Mesenteric fat pad (tissue), 1 donor: ENCODE measurements at regions not wholly inside any gene's neighbourhood (a gene's known extent, or its start where the extent isn't known, plus 50 kb on each side); places are given as distances from the start of the nearest gene placed in this dataset.
"Not testable (repeated sequence)": the region's sequence is repeated elsewhere in the genome, so short reads cannot be mapped to it uniquely, and the experiment has no call there.

Experiments used
- DNase-seq: peaks from one replicate; pipeline ENCODE4 v3.0.0-alpha.2; 2020; ENCODE audit warnings: low spot score
- donor health status: DM: yes; HTN: yes; CAD: no.

DNA sequence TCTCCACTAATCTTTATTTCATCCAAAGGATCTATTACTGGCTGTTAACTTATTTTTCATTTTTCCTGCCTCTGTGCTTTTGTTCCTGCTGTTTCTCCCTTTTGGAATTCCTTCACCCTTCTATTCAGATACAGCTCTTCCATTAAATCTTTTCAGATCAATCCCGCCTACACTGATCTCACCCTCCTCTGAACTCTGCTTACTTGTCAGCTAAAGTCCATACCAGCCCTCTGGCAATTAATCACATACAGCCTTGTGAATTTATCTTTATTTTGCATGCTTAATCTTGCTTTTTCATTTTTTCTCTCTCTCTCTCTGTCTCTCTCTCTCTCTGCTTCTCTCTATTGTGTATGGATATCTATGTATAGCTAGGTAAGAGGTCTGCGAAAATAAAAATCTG lies 100.8 kb upstream of the UMPS start:
- DNase-seq: no peak

DNA sequence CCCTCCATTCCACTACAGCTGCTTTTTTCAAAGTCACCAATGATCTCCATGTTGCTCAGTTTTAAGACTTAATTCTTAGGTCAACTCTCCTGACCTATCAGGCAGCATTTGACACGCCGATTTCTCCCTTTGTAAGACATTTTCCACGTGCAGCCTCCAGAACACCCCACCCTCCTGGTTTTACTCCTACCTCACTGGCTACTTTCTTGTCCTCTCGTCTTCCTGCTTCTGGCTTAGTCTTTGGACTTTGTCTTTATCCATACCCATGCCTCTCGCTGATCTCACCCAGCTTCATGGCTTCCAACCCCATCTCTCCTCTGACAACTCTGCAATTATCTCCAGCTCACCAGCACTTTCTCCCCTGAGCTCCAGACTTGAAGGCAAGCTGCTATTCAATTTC lies 99.3 kb upstream of the UMPS start:
- no peak for DNase-seq

DNA sequence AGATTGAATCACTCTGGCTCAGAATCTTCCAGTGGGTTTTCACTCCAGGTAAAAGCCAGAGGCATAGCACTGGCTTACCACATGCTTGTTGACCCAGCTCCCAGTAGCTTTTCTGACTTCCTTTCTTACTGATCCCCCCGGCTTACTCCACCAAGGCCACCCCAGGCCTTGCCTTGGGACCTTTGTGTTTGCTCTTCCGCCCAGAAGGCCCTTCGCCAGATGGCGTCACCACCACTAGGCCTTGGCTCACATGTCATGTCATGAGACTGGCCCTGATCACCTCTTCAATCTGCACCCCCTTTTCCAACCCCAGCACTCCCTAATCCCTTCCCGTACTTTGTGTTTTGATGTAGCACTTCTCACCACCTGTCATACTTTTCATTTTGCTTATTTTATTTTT lies 98.5 kb upstream of the UMPS start:
- no peak for DNase-seq

GRCh38 chr3:124632566-124633140 lies 97.6 kb upstream of the UMPS start:
- DNase-seq: no peak

DNA sequence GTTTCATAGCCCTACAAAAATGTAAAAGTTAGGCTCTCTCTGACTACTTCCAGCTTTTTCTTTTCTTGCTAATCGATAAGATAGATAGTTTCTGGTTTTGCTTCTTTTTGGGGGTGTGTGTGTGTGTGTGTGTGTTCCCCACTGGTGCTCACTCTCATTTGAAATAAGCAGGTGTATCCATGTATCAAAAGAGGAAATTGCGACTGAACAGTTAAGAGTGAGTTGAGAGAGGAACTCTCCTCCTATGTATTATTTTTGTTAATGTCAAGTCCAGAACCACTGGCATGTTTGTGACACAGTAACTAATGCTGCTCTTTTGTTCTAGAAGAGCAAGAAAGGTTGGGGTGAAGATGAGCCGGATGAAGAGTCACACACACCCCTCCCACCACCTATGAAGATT lies 96.7 kb upstream of the UMPS start:
- no peak for DNase-seq

DNA sequence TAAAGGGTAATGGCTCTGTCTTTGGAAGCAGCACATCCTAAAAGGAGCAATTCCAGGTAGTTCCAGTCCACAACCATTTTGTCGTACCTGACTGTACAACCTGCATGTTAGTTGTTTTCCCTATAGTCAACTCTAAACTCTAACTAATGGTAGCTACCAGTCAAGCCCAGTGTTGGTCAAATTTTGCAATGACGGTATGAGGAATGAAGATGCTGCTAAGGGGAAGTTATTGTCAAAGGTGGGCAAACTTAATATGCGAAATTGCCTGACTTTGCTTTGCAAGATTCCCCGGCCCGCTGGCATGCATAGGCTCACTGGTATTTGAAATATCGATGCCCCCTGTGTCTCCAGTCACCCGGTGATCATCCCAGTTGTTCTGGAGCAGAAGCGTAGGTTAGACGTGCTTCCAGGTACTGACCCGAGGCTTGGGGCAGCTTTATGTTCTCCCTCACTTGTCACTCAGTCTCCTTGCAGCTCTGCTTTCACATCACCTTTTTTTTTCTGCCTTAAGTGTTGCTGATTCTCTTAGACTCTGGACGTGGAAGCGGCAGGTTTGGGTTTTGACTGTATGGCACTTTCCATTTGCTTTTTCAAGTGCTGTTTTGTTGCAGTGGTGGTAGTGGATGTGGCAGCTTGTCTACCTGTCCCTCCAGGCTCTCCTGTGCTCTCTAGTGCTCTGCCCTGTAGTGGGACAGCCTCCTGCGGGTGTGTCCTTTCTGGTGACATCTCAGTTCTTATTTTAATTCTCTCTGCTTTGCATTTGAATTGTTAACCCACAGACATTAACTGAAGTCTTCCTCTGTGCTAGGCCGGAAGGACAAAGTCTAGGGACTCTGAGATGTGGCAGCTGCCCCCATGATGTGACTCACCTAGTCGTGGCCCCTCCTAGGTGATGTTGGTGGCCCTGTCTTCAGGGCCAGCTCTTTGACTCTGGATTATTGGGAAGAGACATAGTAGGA lies 95.8 kb upstream of the UMPS start:
- DNase-seq: no peak

- DNase-seq: no peak
Observed at GRCh38 chr3:124635169-124635539, 95.1 kb upstream of the UMPS start.

DNA sequence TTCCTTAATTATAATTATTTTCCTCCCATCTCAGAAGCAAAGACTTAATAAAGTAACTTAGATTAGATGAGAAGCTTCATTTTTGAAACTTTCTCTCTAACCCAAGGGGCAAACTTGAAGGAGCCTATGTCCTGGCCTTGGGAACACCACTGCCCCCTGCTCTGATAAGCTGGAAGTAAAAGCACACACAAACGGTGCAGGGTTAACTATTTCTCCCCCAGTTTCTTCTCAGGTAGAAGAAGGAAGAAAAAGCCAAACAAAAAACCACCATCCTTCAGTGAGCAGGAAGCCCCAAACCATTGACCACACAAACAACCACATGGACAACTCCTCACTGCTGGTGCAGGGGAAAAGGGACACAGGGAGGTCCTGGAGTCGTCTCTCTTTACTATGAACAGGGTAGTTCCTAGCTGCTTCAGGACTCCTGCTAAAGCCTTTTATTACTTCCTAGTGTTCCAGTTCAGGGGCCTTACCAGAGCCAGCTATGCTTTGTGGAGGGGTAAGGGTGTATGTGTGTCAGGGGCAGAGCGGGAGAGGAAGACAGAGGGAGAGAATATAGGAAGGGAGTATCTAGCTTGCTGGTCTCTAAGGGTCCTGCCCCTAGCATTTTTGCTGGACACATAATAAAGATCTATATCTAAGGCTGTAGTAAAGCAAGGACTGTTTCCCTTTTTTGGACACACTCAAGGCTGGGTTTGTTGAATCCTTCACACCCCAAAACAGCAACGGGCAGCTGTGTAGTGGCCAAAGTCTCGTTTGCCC lies 94.0 kb upstream of the UMPS start:
- DNase-seq: no peak

- DNase-seq: no peak
Observed at GRCh38 chr3:124636863-124637296, 93.4 kb upstream of the UMPS start.

- DNase-seq: no peak
Observed at GRCh38 chr3:124639406-124640237, 90.6 kb upstream of the UMPS start.

DNA sequence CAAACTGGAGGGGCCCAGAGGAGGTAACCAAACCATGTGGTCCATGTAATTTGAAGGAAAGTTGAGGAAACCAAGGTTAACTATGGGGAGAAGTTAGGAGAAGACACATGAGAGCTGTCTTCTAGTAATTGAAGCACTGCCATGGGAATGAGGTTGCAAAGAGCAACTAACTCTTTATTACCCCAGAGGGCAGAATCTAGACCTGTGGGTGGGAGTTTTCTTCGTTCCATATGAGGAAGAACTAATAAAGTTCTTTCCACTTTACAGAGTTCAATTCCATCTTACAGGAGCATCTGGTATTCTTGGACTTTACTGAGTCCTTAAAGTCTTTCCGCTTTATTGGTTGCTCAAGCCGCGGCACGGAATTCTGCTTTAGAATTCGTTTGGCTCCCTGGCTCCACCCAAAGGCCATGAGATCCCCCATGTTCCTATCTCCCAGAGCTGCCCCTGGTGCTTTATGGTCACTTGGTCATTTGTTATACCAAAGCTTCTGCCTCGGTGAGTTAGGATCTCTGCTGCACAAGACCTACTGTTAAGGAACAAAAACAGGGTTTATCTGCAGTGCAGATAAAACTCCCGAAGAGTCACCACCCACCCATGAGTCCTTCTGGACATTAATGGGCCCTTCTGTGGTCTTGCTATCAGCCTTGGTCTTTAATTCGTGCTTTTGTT lies 89.5 kb upstream of the UMPS start:
- DNase-seq: no peak

- DNase-seq: no peak
Observed at GRCh38 chr3:124643453-124643852, 86.8 kb upstream of the UMPS start.

DNA sequence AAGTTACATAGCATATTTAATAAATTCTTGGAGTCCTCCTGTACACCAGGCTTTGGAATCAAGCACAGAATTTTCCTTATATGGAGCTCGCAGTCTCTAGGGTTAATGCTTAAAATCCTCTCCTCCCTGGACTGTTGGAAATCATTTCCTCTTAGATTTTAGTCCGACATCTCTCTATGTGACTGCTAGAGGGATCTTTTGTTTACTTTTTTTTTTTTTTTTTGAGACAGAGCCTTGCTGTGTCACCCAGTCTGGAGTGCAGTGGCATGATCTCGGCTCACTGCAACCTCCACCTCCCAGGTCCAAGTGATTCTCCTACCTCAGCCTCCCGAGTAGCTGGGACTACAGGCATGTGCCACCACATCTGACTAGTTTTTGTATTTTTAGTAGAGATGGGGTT lies 84.1 kb upstream of the UMPS start:
- DNase-seq: not testable (repeated sequence)

DNA sequence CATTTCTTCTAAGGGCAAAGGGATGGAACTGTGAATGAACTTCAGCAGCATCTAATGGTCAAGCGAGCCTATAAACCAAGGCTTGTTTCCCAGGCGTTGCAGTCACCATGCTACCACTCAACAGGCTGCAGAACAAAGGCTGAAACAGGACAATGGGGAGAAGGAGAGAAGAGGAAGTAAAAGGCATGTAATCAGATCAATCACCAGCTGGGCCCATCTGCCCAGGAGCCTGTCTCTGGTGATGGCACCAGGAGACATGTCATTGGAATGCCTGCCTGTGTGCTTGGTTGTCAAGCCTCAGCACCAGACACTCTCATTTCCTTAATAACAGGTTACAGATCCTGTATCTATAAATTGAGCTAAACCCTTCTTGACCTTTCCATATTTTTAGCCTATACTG lies 81.7 kb upstream of the UMPS start:
- DNase-seq: no peak

DNA sequence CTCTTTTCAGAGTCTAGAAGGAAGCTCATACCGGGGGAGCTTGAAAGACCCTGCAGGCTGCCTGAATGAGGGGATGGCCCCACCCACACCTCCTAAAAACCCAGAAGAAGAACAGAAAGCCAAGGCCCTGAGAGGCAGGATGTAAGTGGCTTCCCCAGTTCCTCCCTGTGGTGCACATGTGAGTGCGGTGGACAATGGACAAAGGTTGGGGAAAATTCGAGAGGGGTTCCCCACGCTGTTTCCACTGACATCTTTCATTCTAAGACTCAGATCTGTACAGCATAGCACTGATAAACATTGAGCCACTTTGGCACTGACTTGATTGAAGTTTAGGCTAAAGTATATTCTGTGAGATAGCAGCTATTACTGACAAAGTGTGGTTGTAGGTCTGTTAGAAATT lies 79.5 kb upstream of the UMPS start:
- DNase-seq: no peak

GRCh38 chr3:124651416-124651815 lies 78.8 kb upstream of the UMPS start:
- not testable (repeated sequence) for DNase-seq

DNA sequence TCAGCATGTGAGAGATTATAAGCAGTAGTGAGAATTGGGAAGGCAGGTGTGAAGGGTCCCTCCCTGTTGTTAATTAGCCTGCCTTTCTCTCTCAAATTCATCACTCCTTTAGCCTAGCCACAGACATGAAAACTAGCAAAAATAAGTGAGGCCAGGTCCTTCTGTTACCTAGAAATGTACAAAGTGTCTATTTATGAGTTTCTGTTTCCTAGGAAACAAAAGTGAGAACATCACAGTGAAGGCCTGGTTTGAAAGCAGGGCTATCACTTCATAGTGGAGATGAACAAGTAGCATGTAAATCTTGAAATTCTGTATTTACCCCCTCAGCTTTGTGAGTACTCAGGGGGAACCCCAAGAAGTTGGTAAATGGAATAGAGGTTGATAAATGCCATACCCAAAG lies 78.2 kb upstream of the UMPS start:
- no peak for DNase-seq

GRCh38 chr3:124653071-124653796 lies 77.0 kb upstream of the UMPS start:
- DNase-seq: no peak

- no peak for DNase-seq
Observed at GRCh38 chr3:124653797-124654469, 76.3 kb upstream of the UMPS start.
